Heart left ventricle (tissue), 16 donors: ENCODE measurements at regions not wholly inside any gene's neighbourhood (a gene's known extent, or its start where the extent isn't known, plus 50 kb on each side); places are given as distances from the start of the nearest gene placed in this dataset.
"Not testable (repeated sequence)": the region's sequence is repeated elsewhere in the genome, so short reads cannot be mapped to it uniquely, and the experiment has no call there.

Experiments
- ATAC-seq, 4 donors: fragments of 200-7000 bp; cut with Tn5 transposase; one replicate each; pipeline ENCODE4 v1.9.1; 2020 to 2022; ENCODE audit warnings: moderate library complexity in 4 of 4, mild to moderate bottlenecking in 3 of 4, moderate number of reproducible peaks in 1 of 4
- DNase-seq, 5 donors: peaks; one replicate each; pipeline ENCODE4 v3.0.0-alpha.2; 2020
- H3K27ac ChIP-seq, 12 donors: fragments of 200-600 bp; sonication (generic) in 4 of 12; one replicate each; pipeline versions ENCODE4 v1.5.0 to v1.8.0; 2016 to 2022; ENCODE audit warnings: mild to moderate bottlenecking in 2 of 12
- H3K27me3 ChIP-seq, 9 donors: fragments of 200-600 bp; sonication (generic) in 2 of 9; one replicate each; pipeline versions ENCODE4 v1.5.1 to v1.8.0; 2016 to 2022; ENCODE audit warnings: mild to moderate bottlenecking in 3 of 9
- H3K36me3 ChIP-seq, 9 donors: fragments of 200-600 bp; sonication (generic) in 2 of 9; one replicate each; pipeline versions ENCODE4 v1.5.0 to v1.8.0; 2018 to 2022; ENCODE audit warnings: mild to moderate bottlenecking in 2 of 9
- H3K4me1 ChIP-seq, 12 donors: fragments of 200-600 bp; sonication (generic) in 4 of 12; one replicate each; pipeline versions ENCODE4 v1.5.0 to v1.8.0; 2016 to 2022; ENCODE audit warnings: mild to moderate bottlenecking in 3 of 12
- H3K4me3 ChIP-seq, 12 donors: fragments of 200-600 bp; sonication (generic) in 4 of 12; one replicate each; pipeline versions ENCODE4 v1.5.0 to v1.8.0; 2017 to 2022; ENCODE audit warnings: mild to moderate bottlenecking in 9 of 12, moderate library complexity in 4 of 12
- H3K9me3 ChIP-seq, 12 donors: fragments of 200-600 bp; sonication (generic) in 4 of 12; one replicate each; pipeline versions ENCODE4 v1.5.0 to v1.8.0; 2016 to 2022; ENCODE audit warnings: mild to moderate bottlenecking in 1 of 12
- POLR2A ChIP-seq, 2 donors: fragments of 450-650 bp; IDR thresholded peaks; one replicate each; pipeline ENCODE4 v1.6.1; 2017; ENCODE audit warnings: antibody characterized with exemption in 2 of 2, mild to moderate bottlenecking in 2 of 2, moderate library complexity in 2 of 2
- whole genome bisulfite sequencing, 4 donors: extraction: QIAGEN DNeasy Blood & Tissue Kit in 2 of 4; methylation state at CpG; one replicate each; pipeline versions ENCODE4 v1.1.5 to v1.1.7; 2013 to 2018; 5-methylcytosine and 5-hydroxymethylcytosine counted together
- intact Hi-C, 10 donors: fragments of 100-400 bp; cut with DNase I; formaldehyde crosslinking; loops; one replicate each; pipeline versions ENCODE4 v1.11.1 to v1.14.2; 2022
- TF ChIP-seq, protein P1 (sequence below), 12 donors: fragments of 200-600 bp; sonication (generic) in 4 of 12; IDR thresholded peaks; one replicate each; pipeline versions ENCODE4 v1.5.0 to v1.8.0; 2018 to 2022; ENCODE audit warnings: antibody characterized with exemption in 12 of 12, mild to moderate bottlenecking in 5 of 12
- donor health status: ischemic (EF 13 %, LVEDD 7.1; RV severe dilation, severe dysfunction).
- donor health status: healthy with polysubstance abuse.
- donor health status: DM: no; HTN: yes; CAD: no.
- donor health status: DM: no; HTN: no; CAD: no.
- donor health status: ischemic (EF 25% LVEDD 6.9; RV normal size, moderate dysfunction).
- donor health status: ischemic (EF 25% LVEDD 5.7; RV mildly dilated, moderate dysfunction).
- donor health status: healthy.
- donor health status: DM: yes; HTN: yes; CAD: no.
- donor health status: ischemic (EF 35%, LVEDD 5.7; RV mildly dilated, moderate dysfunction).
- donor health status: nonischemic (EF 11% LVEDD 7.7; RV severe dilation, severe dysfunction).
- donor health status: DM: yes; HTN: yes; CAD: no.
- donor health status: PGD.
- donor health status: ischemic (EF 29% LVEDD 5.4; RV normal size, mild dysfunction).
- donor health status: nonischemic (EF 23%, LVEDD 6.1; RV moderate dilation, normal function).

- H3K27ac ChIP-seq, result no peak overlapping the region
- DNase-seq, result no peak
- 66 to 77% (median 73%) methylated on average over 2 of the region's 2 CpGs for WGBS, 4 donors
- intact Hi-C loops, result no loop called here
- TF ChIP-seq POLR2A (IDR thresholded peaks at IDR 0.05), result no peak
- TF ChIP-seq, protein P1, sequence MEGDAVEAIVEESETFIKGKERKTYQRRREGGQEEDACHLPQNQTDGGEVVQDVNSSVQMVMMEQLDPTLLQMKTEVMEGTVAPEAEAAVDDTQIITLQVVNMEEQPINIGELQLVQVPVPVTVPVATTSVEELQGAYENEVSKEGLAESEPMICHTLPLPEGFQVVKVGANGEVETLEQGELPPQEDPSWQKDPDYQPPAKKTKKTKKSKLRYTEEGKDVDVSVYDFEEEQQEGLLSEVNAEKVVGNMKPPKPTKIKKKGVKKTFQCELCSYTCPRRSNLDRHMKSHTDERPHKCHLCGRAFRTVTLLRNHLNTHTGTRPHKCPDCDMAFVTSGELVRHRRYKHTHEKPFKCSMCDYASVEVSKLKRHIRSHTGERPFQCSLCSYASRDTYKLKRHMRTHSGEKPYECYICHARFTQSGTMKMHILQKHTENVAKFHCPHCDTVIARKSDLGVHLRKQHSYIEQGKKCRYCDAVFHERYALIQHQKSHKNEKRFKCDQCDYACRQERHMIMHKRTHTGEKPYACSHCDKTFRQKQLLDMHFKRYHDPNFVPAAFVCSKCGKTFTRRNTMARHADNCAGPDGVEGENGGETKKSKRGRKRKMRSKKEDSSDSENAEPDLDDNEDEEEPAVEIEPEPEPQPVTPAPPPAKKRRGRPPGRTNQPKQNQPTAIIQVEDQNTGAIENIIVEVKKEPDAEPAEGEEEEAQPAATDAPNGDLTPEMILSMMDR (IDR thresholded peaks at IDR 0.05), result no peak
- ATAC-seq, result no peak
- H3K36me3 ChIP-seq, result no peaks in the 10 kb centered on the region
- peaks cover 0 to 6% (median 0%) of the 10 kb centered on the region in 12 donors for H3K9me3 ChIP-seq
- no peak overlapping the region for H3K4me3 ChIP-seq
- no peaks in the 10 kb centered on the region for H3K27me3 ChIP-seq
- H3K4me1 ChIP-seq, result no peaks in the 10 kb centered on the region
Observed at GRCh38 chr18:72973841-72974240, 106.1 kb upstream of the NETO1 start.

- TF ChIP-seq POLR2A (IDR thresholded peaks at IDR 0.05), result no peak
- TF ChIP-seq, protein P1 (IDR thresholded peaks at IDR 0.05), result no peak
- H3K4me1 ChIP-seq, result no peaks in the 10 kb centered on the region
- no peak for ATAC-seq
- no peak overlapping the region for H3K27ac ChIP-seq
- no peaks in the 10 kb centered on the region for H3K36me3 ChIP-seq
- 82 to 88% (median 86%) methylated on average over 9 of the region's 9 CpGs for WGBS, 4 donors
- H3K4me3 ChIP-seq, result no peak overlapping the region
- intact Hi-C loops, result loop anchor here in 1 of 10 donors (10.0 kb wide), 1 partner anchor 61 kb away; no protein-coding TSS in a partner anchor
- DNase-seq, result no peak
- H3K27me3 ChIP-seq, result no peaks in the 10 kb centered on the region
- peaks cover 0 to 8% (median 0%) of the 10 kb centered on the region in 12 donors for H3K9me3 ChIP-seq
Observed at GRCh38 chr18:72965616-72966015, 97.8 kb upstream of the NETO1 start.

DNA sequence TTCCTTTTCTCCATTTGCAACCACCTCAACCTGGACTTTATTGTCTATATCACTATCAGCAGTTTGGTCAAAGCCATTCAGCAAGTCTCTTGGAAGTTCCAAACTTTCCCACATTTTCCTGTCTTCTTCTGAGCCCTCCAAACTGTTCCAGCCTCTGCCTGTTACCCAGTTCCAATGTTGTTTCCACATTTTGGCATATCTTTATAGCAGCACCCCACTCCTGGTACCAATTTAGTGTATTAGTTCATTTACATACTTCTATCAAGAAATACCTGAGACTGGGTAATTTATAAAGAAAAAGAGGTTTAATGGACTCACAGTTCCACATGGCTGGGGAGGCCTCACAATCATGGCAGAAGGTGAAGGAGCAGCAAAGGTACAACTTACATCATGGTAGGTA lies 90.4 kb upstream of the NETO1 start:
- H3K4me3 ChIP-seq, H3K27me3 ChIP-seq, H3K36me3 ChIP-seq, H3K27ac ChIP-seq, H3K4me1 ChIP-seq, ATAC-seq, intact Hi-C loops, DNase-seq: not testable (repeated sequence)
- peaks cover 0 to 33% (median 11%) of the 10 kb centered on the region in 12 donors for H3K9me3 ChIP-seq

- DNase-seq (no peak), ATAC-seq (no peak)
- 41 to 73% (median 44%) methylated on average over 3 of the region's 3 CpGs for WGBS, 4 donors
- Histone ChIP-seq H3K36me3 (no peaks in the 10 kb centered on the region), H3K4me3 (no peak overlapping the region), H3K27me3 (no peaks in the 10 kb centered on the region), H3K27ac (no peak overlapping the region), H3K4me1 (no peaks in the 10 kb centered on the region), H3K9me3 (no peaks in the 10 kb centered on the region)
- intact Hi-C loops, result no loop called here
- no peak for TF ChIP-seq POLR2A (IDR thresholded peaks at IDR 0.05)
- TF ChIP-seq, protein P1 (IDR thresholded peaks at IDR 0.05), result no peak
Observed at GRCh38 chr18:72948439-72948838, 80.7 kb upstream of the NETO1 start.

DNA sequence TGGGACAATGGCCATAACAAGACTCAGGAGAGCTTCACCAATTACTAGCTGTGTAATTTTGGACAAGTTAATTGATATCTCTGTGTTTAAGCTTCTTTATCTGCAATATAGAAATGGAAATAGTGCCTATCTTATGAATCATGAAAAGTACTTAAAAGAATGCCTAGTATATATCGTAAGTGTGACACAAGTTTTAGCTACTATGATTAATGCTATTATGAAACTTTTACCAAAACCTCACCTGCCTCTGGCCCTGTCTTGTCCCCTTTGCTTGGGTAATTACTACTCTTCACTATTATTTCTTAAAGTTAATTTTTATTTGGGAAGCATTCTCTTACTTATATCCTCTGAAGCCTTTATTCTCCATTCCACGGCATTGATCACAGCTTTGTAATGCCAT lies 75.0 kb upstream of the NETO1 start:
- no peaks in the 10 kb centered on the region for H3K9me3 ChIP-seq
- 91 to 94% (median 93%) methylated on average over 2 of the region's 2 CpGs for WGBS, 4 donors
- intact Hi-C loops, result no loop called here
- H3K27ac ChIP-seq, result no peak overlapping the region
- DNase-seq (no peak), ATAC-seq (no peak)
- H3K36me3 ChIP-seq, result no peaks in the 10 kb centered on the region
- H3K27me3 ChIP-seq, result no peaks in the 10 kb centered on the region
- no peak for TF ChIP-seq POLR2A (IDR thresholded peaks at IDR 0.05)
- TF ChIP-seq, protein P1 (IDR thresholded peaks at IDR 0.05), result no peak
- H3K4me1 ChIP-seq, result no peaks in the 10 kb centered on the region
- no peak overlapping the region for H3K4me3 ChIP-seq
